ENCODE measurements at regions not wholly inside any gene's neighbourhood (a gene's known extent, or its start where the extent isn't known, plus 50 kb on each side); places are given as distances from the start of the nearest gene placed in this dataset.
"Not testable (repeated sequence)": the region's sequence is repeated elsewhere in the genome, so short reads cannot be mapped to it uniquely, and the experiment has no call there.

GRCh38 chr2:123618642-123619041, 406.4 kb upstream of the CNTNAP5 start:
- DNase-seq = not testable (repeated sequence)

GRCh38 chr2:123624816-123625215, 400.3 kb upstream of the CNTNAP5 start:
- no peak for DNase-seq

GRCh38 chr2:123636232-123636631, 388.9 kb upstream of the CNTNAP5 start:
- DNase-seq = no peak

GRCh38 chr2:123640685-123641335, 384.3 kb upstream of the CNTNAP5 start:
- no peak for DNase-seq

- DNase-seq = no peak
Observed at GRCh38 chr2:123644053-123644452, 381.0 kb upstream of the CNTNAP5 start.

- no peak for DNase-seq
Observed at GRCh38 chr2:123648016-123648415, 377.1 kb upstream of the CNTNAP5 start.

- DNase-seq = no peak
Observed at GRCh38 chr2:123648956-123649355, 376.1 kb upstream of the CNTNAP5 start.

- no peak for DNase-seq
Observed at GRCh38 chr2:123651151-123651550, 373.9 kb upstream of the CNTNAP5 start.

GRCh38 chr2:123652320-123652719, 372.8 kb upstream of the CNTNAP5 start:
- DNase-seq = no peak

- no peak for DNase-seq
Observed at GRCh38 chr2:123656590-123656989, 368.5 kb upstream of the CNTNAP5 start.

- DNase-seq = no peak
Observed at GRCh38 chr2:123659120-123659519, 366.0 kb upstream of the CNTNAP5 start.

GRCh38 chr2:123670286-123670685, 354.8 kb upstream of the CNTNAP5 start:
- no peak for DNase-seq

- DNase-seq = not testable (repeated sequence)
Observed at GRCh38 chr2:123683797-123684196, 341.3 kb upstream of the CNTNAP5 start.

- DNase-seq = no peak
Observed at GRCh38 chr2:123687064-123687463, 338.0 kb upstream of the CNTNAP5 start.

GRCh38 chr2:123688231-123688940, 336.7 kb upstream of the CNTNAP5 start:
- no peak for DNase-seq

GRCh38 chr2:123692121-123692520, 333.0 kb upstream of the CNTNAP5 start:
- no peak for DNase-seq

- DNase-seq = no peak
Observed at GRCh38 chr2:123693836-123694235, 331.3 kb upstream of the CNTNAP5 start.

GRCh38 chr2:123695426-123695825, 329.7 kb upstream of the CNTNAP5 start:
- DNase-seq = no peak

- no peak for DNase-seq
Observed at GRCh38 chr2:123696021-123696420, 329.1 kb upstream of the CNTNAP5 start.

- peak; percentile 67 for DNase-seq
Observed at GRCh38 chr2:123696799-123697410, 328.2 kb upstream of the CNTNAP5 start.

GRCh38 chr2:123715467-123715982, 309.6 kb upstream of the CNTNAP5 start:
- no peak for DNase-seq

- DNase-seq = no peak
Observed at GRCh38 chr2:123717636-123718334, 307.3 kb upstream of the CNTNAP5 start.

GRCh38 chr2:123720760-123721159, 304.3 kb upstream of the CNTNAP5 start:
- DNase-seq = no peak
